Stimulated activated CD4-positive, alpha-beta T cell treated with anti-CD3 and anti-CD28 coated beads, Interleukin-15, amount 100 ng/mL, for 48 hours (primary cell): ENCODE measurements at regions not wholly inside any gene's neighbourhood (a gene's known extent, or its start where the extent isn't known, plus 50 kb on each side); places are given as distances from the start of the nearest gene placed in this dataset.
"Not testable (repeated sequence)": the region's sequence is repeated elsewhere in the genome, so short reads cannot be mapped to it uniquely, and the experiment has no call there.

Experiments
- DNase-seq, 2 donors: peaks; one replicate each; pipeline ENCODE4 v3.0.0-alpha.2; 2020; ENCODE audit warnings: low read depth in 2 of 2

DNA sequence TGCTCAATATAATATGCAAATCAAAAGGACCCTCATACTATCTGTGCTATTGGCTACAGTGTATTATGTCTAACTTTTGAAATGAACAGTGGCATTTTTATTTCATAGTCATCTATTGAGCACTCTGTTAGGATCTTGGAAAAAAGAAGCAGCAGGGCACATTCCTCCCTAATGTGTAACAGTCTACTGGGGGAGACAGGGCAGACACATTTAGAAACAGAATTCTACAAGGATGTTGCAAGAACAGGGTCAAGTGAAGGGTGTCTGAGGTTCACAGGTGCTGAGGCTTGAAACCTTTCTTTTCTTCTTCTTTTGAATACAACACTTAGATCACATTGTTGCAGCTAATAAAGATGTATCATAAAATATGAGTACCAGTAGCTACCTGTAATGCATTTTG lies 129.7 kb upstream of the SLC4A4 start:
- DNase-seq, result no peak

DNA sequence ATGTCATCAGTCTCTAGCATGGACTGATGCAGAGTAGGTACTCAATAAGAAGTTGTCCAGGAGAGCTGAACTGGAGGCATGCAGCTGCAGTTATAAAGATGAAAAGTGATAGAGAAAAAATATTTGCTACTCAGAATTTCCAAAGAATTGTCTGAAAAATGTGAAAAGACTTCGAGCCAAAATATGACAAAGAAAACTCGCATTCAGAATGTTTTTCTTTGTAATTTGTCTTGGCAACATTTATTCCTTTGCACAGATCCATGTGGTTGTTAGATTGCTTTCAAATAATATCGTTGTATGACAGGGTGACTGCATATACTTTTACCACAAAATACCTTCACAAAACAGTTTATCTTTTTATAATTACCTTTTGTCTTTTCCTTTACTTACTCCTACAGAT lies 128.0 kb upstream of the SLC4A4 start:
- DNase-seq, result no peak

DNA sequence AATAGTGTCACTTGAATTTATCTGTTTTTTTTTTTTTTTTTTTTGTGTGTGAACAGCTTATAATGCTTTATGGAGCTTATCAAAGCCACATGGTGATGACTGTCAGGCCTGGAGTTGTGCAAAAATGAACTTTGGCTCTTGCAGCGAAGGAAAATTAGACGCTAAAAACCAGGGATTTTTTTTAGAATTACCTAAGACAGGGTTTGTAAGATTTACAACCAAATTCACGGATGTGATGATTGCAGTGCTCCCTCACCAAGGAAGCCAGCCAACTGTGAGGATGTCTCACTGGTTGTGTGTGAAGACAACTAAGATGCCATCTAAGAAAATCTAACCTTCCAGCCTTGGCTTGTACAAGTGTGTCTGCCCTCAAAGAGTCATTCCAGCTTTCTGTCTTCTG lies 127.1 kb upstream of the SLC4A4 start:
- DNase-seq, result no peak

DNA sequence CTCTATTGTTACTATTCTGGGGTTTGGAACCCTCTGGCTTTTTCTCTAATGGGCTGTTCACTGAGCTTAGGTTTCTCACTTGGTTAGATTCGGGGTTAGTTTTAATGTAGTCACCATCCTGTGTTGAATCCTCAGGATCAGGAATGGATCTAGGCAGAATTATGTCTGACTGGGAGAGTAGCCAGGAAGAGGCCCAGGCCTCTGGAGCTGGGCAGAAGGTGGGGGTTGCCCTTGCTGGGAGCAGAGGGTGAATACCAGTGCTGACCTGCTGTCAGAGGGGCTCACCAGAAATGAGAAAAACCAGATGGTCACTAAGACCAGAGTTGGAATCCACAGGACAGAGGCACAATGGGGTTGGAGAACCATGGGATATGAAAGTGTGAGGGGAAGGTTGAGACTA lies 126.6 kb upstream of the SLC4A4 start:
- no peak for DNase-seq

DNA sequence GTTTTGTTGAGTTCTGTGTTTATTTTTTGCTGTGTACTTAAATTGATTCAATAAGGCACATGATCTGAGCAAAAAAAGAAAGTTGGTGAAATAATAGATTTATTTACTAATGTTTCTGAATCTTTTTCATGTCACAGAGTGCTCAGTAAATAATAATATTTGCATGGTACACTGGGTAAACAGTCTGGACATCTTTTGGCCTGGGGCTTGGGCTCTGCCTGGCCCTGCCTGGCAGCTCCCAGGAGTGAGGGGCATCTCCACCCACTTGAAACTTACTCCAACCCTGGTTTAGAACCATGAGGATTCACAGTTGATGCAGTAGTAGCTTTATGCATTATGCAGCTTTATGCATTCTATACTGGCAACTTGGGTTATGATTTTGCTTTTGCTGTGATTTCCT lies 124.2 kb upstream of the SLC4A4 start:
- DNase-seq, result no peak

DNA sequence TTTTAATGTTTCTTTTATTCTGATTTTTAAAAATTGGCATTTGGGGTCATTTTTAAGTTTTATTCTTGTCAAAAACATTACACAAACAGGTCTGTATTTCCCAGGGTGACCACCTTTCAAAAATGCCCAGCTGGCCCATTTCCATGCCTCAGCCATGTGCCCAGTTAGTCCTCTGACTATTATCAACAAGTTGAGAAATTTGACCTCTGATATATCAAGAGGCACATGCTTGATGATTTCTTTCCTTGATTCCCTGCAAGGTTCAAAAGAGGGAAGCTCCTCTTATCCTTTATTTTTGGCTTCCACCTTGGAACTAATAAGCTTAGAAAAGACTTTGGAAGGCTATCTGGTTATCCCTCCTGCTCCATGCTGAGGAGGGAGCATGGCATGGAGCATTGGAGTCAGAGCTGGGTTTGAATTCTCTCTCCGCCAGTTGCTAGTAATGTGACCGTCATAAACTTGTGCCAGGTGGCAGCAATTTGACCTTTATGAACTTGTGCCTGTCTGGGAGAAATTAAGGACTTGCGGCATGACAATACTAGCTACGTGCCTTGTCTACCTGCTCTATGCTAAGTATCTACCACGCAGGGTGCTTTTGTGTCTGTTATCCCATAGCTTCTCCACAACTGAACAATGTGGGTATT lies 122.4 kb upstream of the SLC4A4 start:
- DNase-seq, result no peak

DNA sequence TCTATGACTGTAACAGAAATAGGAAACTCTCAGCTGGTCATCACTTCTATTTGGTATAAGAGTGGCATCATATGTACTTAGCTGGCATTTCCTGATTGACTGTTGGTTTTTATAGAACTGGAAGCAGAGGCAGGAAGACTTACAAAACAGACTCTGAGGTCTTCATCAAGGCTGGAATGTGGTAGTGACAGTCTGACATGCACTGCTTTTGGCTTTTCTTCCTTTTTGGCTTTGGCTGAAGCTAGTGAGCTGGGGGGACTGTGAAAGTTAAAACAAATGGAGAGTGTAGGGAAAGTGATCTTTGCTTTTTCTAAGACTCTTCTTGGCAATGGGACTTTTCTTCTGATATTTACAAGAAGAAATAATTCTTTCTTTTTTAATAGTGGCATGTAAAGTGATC lies 121.1 kb upstream of the SLC4A4 start:
- no peak for DNase-seq

DNA sequence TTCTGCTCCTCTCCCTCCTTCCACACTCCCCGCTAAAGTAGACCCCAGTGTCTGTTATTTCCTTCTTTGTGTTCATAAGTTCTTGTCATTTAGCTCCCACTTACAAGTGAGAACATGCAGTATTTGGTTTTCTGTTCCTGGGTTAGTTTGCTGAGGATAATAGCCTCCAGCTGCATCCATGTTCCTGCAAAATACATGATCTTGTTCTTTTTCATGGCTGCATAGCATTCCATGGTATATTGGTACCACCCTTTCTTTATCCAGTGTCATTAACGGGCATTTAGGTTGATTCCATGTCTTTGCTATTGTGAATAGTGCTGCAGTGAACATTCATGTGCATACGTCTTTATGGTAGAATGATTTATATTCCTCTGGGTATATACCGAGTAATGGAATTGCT lies 118.0 kb upstream of the SLC4A4 start:
- DNase-seq, result not testable (repeated sequence)

DNA sequence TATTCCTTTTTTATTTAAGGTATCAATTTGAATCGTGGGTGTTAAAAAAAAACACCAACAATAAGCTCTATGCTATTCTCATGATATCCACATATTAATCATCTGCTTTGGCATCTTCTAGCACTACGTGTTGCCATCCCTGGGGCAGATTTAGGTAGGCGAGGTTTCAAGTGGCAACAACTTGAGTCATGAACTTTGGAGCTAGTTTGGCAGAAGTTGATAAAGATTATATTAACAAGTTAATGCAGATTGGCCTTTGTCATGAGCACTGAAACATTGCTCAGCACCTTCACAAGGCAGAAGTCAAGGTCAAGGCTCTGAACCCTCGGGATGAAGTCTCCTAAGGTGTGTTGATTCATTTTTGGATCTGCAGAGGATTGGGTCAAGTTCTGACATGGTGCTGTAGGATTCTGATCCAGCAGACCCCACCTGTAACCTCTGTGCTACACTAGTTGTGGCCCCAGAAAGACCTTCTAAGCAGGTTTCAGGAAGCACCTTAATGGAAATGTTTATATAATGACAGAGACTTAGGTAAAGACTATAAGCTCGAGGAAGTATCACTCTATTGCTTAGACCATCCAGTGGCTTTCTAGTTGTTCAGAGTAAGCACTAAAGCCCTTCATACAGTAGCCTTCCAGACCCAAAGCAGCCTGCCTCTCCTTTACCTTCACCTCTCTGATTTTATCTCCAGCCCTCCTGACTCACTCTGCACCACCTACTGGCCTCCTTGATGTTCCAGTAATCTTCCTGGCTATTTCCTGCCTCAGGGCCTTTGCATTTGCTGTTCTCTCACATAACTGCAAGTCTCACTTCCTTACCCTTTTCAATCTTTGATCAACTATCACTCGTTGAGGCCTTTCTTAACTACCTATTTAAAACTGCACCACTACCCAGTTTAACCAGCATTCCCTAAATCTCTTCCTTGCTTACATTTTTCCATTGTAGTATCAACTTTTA lies 117.0 kb upstream of the SLC4A4 start:
- no peak for DNase-seq

DNA sequence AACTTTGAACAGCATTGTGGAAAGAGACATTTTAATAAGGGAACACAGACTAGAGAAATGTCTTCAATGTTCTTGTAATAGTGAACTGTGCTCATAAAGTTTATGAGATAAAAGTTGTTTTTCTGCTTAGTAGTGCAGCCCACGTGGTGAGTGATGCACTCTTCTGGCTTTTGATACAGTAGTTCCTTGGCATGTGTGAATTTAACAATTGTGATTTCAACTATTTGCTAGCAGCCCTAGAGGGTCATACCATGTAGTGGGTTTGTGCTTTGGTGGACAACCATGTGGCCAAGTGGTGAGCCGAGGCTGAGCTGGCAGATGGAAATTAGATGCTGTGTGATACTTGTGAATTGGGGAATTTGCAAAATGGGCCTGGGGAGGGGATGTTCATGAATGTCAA lies 116.2 kb upstream of the SLC4A4 start:
- no peak for DNase-seq

DNA sequence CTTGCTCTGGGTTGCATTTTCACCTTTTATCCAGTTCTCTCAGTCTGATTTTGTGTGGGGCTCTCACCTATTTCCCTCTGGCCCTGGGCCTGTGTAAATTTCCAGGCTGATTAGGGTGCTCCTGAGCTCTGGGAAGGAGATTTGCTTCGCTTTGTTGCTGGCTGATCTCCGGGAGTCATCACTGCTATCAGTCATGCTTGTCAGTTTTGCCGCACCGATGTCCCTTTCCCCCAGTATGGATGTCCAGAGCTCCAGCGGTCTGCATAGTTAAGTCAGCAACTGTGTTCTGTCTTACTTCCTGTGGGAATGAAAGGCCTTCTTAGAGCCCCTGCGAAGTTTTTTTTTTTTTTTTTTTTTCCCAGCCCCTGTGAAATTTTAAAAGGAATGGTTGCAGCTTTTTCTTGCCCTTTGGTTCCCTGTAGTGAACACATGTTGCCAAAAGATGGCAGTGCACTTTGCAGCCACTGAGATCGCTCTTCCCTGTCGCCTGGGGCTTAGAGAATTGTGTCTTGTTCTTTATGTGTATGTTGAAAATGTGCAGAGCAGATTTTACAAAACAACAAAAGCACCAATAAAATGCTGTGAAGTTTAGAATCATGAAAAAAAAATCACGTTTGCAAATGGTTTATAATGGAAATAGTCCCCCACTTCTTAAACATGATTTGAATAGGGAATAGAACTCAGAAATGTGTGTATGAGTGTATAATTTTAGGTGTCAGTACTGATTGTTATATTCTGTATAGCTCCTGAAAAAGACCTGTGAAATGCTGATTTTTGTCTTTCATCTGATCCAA lies 109.1 kb upstream of the SLC4A4 start:
- DNase-seq, result no peak

DNA sequence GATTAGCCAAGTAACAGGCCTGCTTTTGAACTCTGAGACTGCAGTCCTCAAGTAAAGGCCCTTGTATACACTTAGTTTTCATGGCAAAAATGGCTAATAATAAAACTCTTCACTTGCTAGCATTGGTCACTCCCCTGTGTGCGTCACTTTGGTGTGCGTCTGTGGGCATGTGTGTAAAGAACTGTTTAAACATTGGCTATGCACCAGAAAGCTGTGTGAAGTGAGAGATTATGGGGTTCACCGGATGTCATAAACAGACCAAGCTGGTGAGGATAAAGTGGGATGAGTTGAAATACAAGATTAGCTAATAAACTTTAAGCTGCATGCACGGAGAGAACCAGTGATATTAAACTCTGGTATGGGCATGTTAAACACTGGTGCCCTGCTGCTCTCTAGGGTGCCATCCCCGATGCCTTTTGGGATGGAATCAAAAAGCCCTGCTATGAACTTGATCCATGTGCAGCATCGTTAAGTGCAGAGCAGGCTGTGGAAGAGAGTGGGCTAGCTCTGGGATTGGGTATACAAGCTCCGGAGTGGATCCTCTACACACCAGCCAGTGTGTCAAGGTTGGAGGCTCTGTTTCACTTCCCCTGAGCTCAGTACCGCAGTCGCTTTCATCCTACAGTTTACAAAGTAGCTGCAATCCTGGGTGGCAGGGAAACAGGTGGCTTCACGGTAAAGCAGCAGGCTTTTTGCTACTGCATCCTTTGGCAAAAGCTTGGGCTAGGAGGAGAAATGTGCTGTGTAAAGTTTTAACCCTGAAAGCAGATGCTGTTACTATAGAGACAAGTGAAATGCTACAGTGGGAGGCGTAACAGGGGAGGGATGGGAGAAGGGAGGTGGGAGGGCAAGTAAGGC lies 108.3 kb upstream of the SLC4A4 start:
- DNase-seq, result no peak

DNA sequence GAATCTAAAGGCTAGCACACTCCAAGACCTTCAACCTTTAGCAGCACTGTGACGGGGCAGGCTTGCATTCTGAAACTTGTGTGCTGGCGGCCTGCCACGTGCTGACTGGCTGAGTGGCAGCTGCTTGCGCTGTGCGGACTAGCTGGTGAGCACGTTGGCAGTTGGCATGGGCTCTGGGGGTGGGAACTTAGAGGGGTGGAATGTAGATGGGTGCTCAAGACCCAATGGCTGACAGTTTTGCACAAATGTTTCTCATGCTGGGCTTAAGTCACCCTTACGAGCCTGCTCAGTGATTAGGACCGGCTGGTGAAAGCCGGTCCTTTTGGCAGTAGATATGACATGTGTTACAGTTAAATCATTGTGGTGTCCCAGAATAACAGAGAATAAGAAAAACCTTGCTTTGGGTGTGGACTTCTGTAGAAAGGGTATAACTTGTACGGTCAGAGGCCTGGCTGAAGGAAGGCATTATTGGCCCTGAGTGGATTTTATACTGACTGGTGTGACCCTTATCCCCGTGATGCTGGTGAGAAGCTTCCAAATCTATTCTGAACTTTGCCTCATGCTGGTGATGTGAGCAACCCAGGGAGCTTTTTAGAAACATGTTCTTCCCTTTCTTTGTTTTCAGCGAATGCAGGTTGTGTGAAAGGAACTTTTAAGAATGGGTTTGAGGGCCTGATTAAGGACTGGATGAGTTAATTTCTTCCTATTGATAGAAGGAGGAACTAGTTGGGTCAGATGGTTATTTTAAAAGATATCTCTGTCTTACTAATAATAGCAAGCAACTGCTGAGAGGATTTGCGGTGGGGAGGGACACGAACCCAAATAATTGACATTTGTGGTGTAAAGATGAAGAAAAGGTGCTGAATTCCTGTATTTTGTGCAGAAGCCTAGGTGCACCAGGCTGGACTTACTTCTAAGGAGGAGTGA lies 107.4 kb upstream of the SLC4A4 start:
- DNase-seq, result no peak

DNA sequence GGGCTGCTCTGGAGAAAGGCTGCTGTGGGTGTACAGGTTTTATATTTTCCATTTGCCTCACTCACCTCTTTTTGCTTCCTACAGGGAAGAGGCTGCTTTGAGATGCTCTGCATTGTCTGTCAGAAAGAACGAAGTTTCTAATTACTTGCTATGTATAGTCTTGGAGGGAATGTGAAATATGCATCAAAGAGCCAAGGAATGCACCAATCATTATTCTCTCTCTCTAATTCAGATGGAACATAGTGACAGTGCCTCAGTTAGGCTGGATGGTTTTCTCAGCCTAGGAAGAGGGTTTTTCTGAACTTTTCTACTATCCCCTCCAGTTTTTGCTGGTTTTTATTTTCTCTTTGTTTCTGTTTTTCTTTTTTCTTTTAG lies 106.8 kb upstream of the SLC4A4 start:
- DNase-seq, result no peak

DNA sequence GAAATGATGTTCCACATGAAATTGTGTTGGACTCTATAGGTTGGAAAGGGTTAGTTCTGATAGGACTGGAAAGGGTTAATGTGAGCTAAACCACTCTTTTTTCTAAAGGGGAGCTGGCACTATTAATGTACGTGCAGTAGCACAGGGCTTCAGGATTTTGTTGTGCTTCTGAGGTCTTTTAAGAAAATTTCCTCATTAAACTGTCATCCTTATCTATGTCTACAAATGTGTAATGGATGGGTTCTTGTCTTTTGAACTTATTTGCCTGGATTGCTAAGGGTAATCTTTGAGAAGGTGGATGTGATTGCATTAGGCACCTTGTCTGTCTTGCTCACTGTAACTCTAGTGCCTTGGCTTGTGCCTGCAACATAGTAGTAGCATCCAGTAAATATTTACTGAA lies 106.0 kb upstream of the SLC4A4 start:
- DNase-seq, result no peak

DNA sequence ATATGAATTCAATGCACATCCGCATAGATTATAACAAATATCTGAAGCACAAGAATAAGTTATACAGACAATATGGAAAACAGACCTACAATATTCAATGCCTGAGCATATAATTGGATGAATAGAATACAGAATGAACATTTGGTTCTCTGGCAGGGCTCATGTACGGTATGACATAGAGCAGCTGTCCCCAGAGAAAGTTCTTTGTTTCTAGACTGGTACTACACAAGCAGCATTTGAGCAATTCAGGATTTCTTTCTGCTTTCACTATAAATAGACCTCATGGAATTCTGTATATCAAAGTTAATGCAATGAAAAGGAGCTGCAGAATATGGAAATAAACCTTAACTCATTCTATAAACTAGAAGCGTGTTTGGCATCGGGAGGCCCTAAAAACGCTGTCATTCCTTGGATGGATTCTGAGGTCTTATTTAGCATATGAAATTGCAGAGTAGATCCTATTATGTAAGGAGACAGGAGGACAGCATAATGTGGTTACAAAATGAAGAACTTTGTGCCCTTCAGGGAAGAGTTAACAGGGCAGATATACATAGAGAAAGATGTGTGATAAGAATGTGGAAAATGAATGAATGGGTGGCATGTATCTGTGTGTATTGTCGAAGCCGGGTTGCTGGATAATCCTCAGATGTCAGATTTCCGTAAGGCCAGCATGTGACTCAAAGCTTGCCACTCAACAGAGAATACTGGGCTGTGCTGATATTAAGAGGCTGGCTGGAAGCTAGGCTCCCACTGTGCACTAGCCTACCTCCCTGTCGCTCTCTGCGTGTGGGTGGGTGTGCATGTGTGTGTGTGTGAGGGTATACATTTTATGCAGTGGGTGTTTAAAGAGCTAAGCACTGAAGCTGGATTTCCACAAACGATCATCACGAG lies 103.3 kb upstream of the SLC4A4 start:
- no peak for DNase-seq

DNA sequence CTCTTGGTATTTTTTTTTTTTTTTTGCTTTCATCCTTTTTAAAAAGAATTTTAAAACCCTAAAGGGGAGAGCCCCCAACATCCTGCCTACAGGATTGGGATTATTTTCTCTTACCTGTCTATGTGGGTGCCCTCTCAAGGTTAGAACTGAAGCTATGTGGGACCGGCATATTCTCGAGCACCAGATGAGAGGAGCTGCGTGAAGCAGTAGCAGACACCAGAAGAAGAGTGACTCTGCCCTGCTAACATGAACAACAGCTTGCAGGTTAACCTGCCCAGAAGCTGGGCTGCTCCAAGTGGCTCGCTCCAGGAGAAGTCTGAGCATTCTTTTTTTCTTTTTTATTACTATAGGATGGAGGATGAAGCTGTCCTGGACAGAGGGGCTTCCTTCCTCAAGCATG lies 102.6 kb upstream of the SLC4A4 start:
- DNase-seq, result no peak

DNA sequence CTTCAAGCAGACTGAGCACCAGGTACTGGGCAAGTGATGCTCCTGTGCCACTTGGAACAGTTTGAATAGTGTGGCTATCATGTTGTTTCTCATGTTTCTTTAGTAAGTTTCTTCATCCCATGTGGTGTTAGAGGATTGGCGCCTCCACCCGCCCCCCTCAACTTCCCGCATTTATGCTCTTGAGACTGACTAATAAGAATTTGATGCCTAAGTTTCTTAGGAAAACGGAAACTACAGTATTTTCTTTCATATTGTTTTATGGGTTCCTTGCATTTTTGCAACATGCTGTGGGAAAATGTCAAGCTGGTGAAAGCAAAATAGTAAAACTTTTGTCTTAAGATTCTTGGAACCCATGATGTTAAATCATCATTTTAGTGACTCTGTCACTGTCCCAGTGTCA lies 101.2 kb upstream of the SLC4A4 start:
- DNase-seq, result no peak

DNA sequence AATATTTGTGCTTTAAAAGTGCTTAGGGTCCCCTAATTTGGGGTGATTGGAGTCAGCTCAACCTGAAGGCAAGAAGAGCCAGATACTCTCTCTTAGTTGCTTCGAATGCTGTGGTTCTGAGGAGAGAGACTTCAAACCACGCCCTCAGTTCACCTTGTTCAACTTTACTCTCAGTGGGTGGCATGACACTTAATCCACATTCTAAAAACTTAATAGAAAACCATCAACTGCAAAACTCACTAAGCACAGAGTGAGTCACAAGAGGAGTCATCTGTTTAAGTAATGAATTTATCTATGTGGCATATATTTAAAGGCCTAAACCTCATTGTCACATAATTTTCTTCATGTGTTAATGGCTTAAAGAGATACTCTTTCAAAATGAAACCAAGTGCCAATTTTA lies 99.5 kb upstream of the SLC4A4 start:
- DNase-seq, result no peak

DNA sequence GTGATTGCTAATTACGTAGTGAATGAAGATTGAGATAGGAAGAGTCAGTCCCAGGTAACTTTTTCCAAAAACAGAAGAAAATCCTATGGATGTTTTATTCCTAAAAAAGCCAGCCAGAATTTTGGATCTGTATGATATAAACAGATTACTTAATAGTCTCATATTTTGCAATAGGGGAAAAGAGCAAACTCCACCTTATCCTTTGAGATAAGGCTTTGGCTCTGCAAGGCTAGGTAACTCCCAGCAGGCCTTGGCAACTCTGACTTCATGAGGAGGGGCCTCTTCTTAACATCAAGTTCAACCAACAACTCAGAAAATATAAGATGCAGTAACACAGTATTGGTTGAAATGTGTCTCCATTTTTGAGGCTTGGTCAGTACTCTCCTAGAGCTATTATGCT lies 98.7 kb upstream of the SLC4A4 start:
- no peak for DNase-seq
